HG03469 (cell line): ENCODE measurements at regions not wholly inside any gene's neighbourhood (a gene's known extent, or its start where the extent isn't known, plus 50 kb on each side); places are given as distances from the start of the nearest gene placed in this dataset.

ENCODE experiments used
- ATAC-seq: cut with Tn5 transposase; IDR thresholded peaks from one replicate; pipeline ENCODE4 v1.9.1; 2021; ENCODE audit warnings: mild to moderate bottlenecking, moderate library complexity, moderate number of reproducible peaks; ENCODE audit not compliant: unreplicated experiment

GRCh38 chr17:79379700-79380445, 231.0 kb downstream of the RBFOX3 start:
- no peak for ATAC-seq

- ATAC-seq = no peak
These were observed 233.5 kb downstream of the RBFOX3 start for GRCh38 chr17:79377230-79377786.

- ATAC-seq = no peak
These were observed 236.0 kb downstream of the RBFOX3 start for GRCh38 chr17:79374807-79375206.

GRCh38 chr17:79374087-79374689, 236.7 kb downstream of the RBFOX3 start:
- no peak for ATAC-seq

GRCh38 chr17:79372470-79373238, 238.2 kb downstream of the RBFOX3 start:
- ATAC-seq = no peak

GRCh38 chr17:79371984-79372383, 238.9 kb downstream of the RBFOX3 start:
- no peak for ATAC-seq

GRCh38 chr17:79370594-79370993, 240.3 kb downstream of the RBFOX3 start:
- no peak for ATAC-seq

GRCh38 chr17:79370126-79370525, 240.7 kb downstream of the RBFOX3 start:
- no peak for ATAC-seq

GRCh38 chr17:79369532-79369931, 241.3 kb downstream of the RBFOX3 start:
- no peak for ATAC-seq

GRCh38 chr17:79369001-79369400, 241.8 kb downstream of the RBFOX3 start:
- no peak for ATAC-seq

GRCh38 chr17:79368521-79368920, 242.3 kb downstream of the RBFOX3 start:
- ATAC-seq = no peak

- ATAC-seq = no peak
These were observed 243.8 kb downstream of the RBFOX3 start for GRCh38 chr17:79366988-79367571.

GRCh38 chr17:79365836-79366770, 244.7 kb downstream of the RBFOX3 start:
- ATAC-seq = no peak

GRCh38 chr17:79365351-79365750, 245.5 kb downstream of the RBFOX3 start:
- ATAC-seq = no peak

GRCh38 chr17:79364315-79365094, 246.3 kb downstream of the RBFOX3 start:
- no peak for ATAC-seq

- no peak for ATAC-seq
These were observed 247.1 kb downstream of the RBFOX3 start for GRCh38 chr17:79363552-79364275.

GRCh38 chr17:79362772-79363305, 248.0 kb downstream of the RBFOX3 start:
- no peak for ATAC-seq
